Fibroblast of lung (primary cell): ENCODE measurements at regions not wholly inside any gene's neighbourhood (a gene's known extent, or its start where the extent isn't known, plus 50 kb on each side); places are given as distances from the start of the nearest gene placed in this dataset.

Experiments
- DNase-seq, 2 donors: peaks; one replicate each; pipeline versions ENCODE4 v3.0.0 to v3.0.0-alpha.2; 2010; ENCODE audit warnings: low read depth in 2 of 2
- H2AFZ ChIP-seq: 2 replicates; pipeline ENCODE4 v1.5.1; 2012; ENCODE audit warnings: low read length, control low read depth, inconsistent platforms
- H3K27ac ChIP-seq: 2 replicates; pipeline ENCODE4 v1.5.1; 2011; ENCODE audit warnings: low read length, control low read depth; ENCODE audit not compliant: insufficient read depth
- H3K27me3 ChIP-seq: 2 replicates; pipeline ENCODE4 v1.5.1; 2011; ENCODE audit warnings: mild to moderate bottlenecking, low read length; ENCODE audit not compliant: control insufficient read depth, insufficient read depth
- H3K36me3 ChIP-seq: 2 replicates; pipeline ENCODE4 v1.5.1; 2011; ENCODE audit warnings: low read length; ENCODE audit not compliant: control insufficient read depth, insufficient read depth
- H3K4me1 ChIP-seq: 2 replicates; pipeline ENCODE4 v1.5.1; 2011; ENCODE audit warnings: low read length; ENCODE audit not compliant: control insufficient read depth, insufficient read depth; ENCODE audit errors: extremely low read depth
- H3K4me2 ChIP-seq: 2 replicates; pipeline ENCODE4 v1.5.1; 2011; ENCODE audit warnings: low read length, control low read depth; ENCODE audit not compliant: insufficient read depth; ENCODE audit errors: extremely low read depth
- H3K4me3 ChIP-seq, 4 experiments: fragments of 200-600 bp in 1 of 4; sonication (generic) in 1 of 4; replicated peaks in 1 of 4; 2 replicates each; pipeline ENCODE4 v1.5.1; 2011 to 2016; ENCODE audit warnings: low read length in 4 of 4, low read depth in 3 of 4, mild to moderate bottlenecking in 3 of 4, control low read depth in 2 of 4, inconsistent platforms in 1 of 4, mixed read lengths in 1 of 4; ENCODE audit not compliant: insufficient read depth in 1 of 4; ENCODE audit errors: control extremely low read depth in 1 of 4
- H3K79me2 ChIP-seq: 2 replicates; pipeline ENCODE4 v1.5.1; 2012; ENCODE audit warnings: mild to moderate bottlenecking, low read length, inconsistent platforms; ENCODE audit not compliant: control insufficient read depth, insufficient read depth
- H3K9ac ChIP-seq: 2 replicates; pipeline ENCODE4 v1.5.1; 2011; ENCODE audit warnings: mild to moderate bottlenecking, low read length, control low read depth; ENCODE audit not compliant: insufficient read depth
- H3K9me3 ChIP-seq: 2 replicates; pipeline ENCODE4 v1.5.1; 2012; ENCODE audit warnings: low read depth, low read length; ENCODE audit not compliant: control insufficient read depth, insufficient read depth
- H4K20me1 ChIP-seq: 2 replicates; pipeline ENCODE4 v1.5.1; 2011; ENCODE audit warnings: low read length; ENCODE audit not compliant: control insufficient read depth, insufficient read depth; ENCODE audit errors: extremely low read depth
- EZH2 ChIP-seq: IDR thresholded peaks from 2 replicates; pipeline ENCODE4 v1.5.1; 2012; ENCODE audit warnings: low read length, control low read depth, mild to moderate bottlenecking; ENCODE audit errors: missing control alignments
- TF ChIP-seq, protein P1 (sequence below), 2 donors: IDR thresholded peaks in 1 of 2; conservative IDR thresholded peaks in 1 of 2; 1 replicate in 1 of 2; 2 replicates in 1 of 2; pipeline ENCODE4 v1.5.1; 2011 to 2012; ENCODE audit warnings: low read length in 2 of 2, control low read depth in 1 of 2, inconsistent platforms in 1 of 2, low read depth in 1 of 2, mild to moderate bottlenecking in 1 of 2

DNA sequence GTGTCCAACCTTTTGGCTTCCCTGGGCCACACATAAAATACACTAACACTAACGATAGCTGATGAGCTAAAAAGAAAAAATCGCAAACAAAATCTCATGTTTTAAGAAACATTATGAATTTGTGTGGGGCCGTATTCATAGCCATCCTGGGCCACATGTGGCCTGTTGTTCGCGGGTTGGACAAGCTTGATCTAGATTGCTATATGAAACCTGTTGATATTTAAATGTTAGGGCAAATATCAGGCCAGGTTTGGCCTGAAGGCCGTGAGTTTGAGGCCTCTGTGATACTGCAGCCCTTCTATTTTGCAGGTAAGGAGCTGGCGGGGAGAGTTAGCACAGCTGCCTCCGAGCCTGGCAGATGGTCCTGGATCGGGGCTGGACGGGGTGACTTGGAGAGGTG is 99.0 kb downstream of the CEBPB start:
- Histone ChIP-seq H3K36me3 (no peaks in the 10 kb centered on the region), H3K9me3 (no peaks in the 10 kb centered on the region), H2AFZ (no peak overlapping the region), H3K27ac (no peak overlapping the region), H3K4me1 (peaks cover 45% of the 10 kb centered on the region), H3K79me2 (no peaks in the 10 kb centered on the region), H3K4me3 (no peak overlapping the region), H3K27me3 (no peaks in the 10 kb centered on the region), H4K20me1 (no peaks in the 10 kb centered on the region), H3K9ac (no peak overlapping the region), H3K4me2 (no peak overlapping the region)
- TF ChIP-seq EZH2: no peak
- TF ChIP-seq, protein P1, sequence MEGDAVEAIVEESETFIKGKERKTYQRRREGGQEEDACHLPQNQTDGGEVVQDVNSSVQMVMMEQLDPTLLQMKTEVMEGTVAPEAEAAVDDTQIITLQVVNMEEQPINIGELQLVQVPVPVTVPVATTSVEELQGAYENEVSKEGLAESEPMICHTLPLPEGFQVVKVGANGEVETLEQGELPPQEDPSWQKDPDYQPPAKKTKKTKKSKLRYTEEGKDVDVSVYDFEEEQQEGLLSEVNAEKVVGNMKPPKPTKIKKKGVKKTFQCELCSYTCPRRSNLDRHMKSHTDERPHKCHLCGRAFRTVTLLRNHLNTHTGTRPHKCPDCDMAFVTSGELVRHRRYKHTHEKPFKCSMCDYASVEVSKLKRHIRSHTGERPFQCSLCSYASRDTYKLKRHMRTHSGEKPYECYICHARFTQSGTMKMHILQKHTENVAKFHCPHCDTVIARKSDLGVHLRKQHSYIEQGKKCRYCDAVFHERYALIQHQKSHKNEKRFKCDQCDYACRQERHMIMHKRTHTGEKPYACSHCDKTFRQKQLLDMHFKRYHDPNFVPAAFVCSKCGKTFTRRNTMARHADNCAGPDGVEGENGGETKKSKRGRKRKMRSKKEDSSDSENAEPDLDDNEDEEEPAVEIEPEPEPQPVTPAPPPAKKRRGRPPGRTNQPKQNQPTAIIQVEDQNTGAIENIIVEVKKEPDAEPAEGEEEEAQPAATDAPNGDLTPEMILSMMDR (conservative IDR thresholded peaks at IDR 0.05 in 1 of 2, IDR thresholded peaks at IDR 0.05 in 1 of 2; ENCODE audit: low read depth in 1 of 2, low read length in 2 of 2): no peak
- DNase-seq: no peak

DNA sequence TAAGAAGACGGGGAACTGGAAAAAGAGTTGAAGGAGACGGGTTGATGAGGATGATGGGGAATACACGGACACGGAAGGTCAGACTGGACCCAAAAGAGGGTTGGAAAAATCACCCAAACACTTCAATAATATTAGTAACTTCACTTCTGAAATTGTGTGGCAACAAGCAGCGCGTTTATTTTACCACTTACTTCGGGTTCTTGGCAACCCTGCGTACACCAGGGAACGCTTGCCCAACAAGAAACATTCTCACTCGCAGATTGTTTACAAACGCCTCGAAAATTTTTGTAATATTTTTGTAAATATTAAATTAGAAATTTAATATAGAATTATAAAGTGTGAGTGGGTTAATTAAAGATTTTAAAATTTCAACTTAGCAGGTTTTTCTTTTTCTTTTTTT is 99.5 kb downstream of the CEBPB start:
- no peak for DNase-seq
- H3K27me3 ChIP-seq: no peaks in the 10 kb centered on the region
- no peaks in the 10 kb centered on the region for H4K20me1 ChIP-seq
- H3K4me3 ChIP-seq: no peak overlapping the region
- peaks cover 40% of the 10 kb centered on the region for H3K4me1 ChIP-seq
- H3K9me3 ChIP-seq: no peaks in the 10 kb centered on the region
- H3K9ac ChIP-seq: no peak overlapping the region
- no peak for TF ChIP-seq EZH2
- TF ChIP-seq, protein P1 (conservative IDR thresholded peaks at IDR 0.05 in 1 of 2, IDR thresholded peaks at IDR 0.05 in 1 of 2; ENCODE audit: low read depth in 1 of 2, low read length in 2 of 2): no peak
- no peak overlapping the region for H3K4me2 ChIP-seq
- H2AFZ ChIP-seq: no peak overlapping the region
- H3K27ac ChIP-seq: no peak overlapping the region
- H3K79me2 ChIP-seq: no peaks in the 10 kb centered on the region
- no peaks in the 10 kb centered on the region for H3K36me3 ChIP-seq

DNA sequence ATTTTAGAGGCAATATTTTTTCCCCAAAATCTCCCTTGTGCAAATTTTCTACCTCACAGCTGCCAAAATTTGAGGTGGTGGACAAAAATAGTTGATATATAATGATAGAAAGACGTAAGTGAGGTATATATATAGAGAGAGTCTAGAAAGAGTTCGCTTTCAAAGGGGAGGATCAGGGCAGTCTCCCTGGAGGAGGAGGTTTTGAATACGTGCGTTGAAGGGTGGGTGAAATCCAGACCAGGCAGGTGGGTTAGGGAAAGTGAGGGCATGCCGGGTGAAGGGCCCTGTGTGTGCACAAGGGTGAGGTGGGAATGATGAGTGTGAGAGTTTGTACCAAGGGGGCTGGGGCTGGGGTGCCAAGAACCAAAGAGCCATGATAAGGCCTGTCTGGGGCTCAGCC is 100.2 kb downstream of the CEBPB start:
- H3K9ac ChIP-seq: no peak overlapping the region
- no peak for TF ChIP-seq EZH2
- TF ChIP-seq, protein P1 (conservative IDR thresholded peaks at IDR 0.05 in 1 of 2, IDR thresholded peaks at IDR 0.05 in 1 of 2; ENCODE audit: low read depth in 1 of 2, low read length in 2 of 2): no peak
- H2AFZ ChIP-seq: no peak overlapping the region
- no peaks in the 10 kb centered on the region for H3K27me3 ChIP-seq
- no peaks in the 10 kb centered on the region for H3K9me3 ChIP-seq
- DNase-seq: no peak
- H4K20me1 ChIP-seq: no peaks in the 10 kb centered on the region
- H3K4me3 ChIP-seq: no peak overlapping the region
- peaks cover 33% of the 10 kb centered on the region for H3K4me1 ChIP-seq
- no peaks in the 10 kb centered on the region for H3K79me2 ChIP-seq
- no peak overlapping the region for H3K4me2 ChIP-seq
- H3K27ac ChIP-seq: peak overlapping the region; percentile 99
- no peaks in the 10 kb centered on the region for H3K36me3 ChIP-seq
